Neural cell (in vitro differentiated cells): ENCODE measurements at regions not wholly inside any gene's neighbourhood (a gene's known extent, or its start where the extent isn't known, plus 50 kb on each side); places are given as distances from the start of the nearest gene placed in this dataset.

ENCODE experiments used
- POLR2AphosphoS5 ChIP-seq: IDR thresholded peaks from 2 replicates; pipeline ENCODE4 v1.6.1; 2012
- TF ChIP-seq, protein P1 (sequence below): fragments of 450-650 bp; IDR thresholded peaks from 2 replicates; pipeline ENCODE4 v1.5.1; 2014; ENCODE audit warnings: antibody characterized with exemption, mild to moderate bottlenecking, moderate library complexity; ENCODE audit not compliant: poor library complexity, severe bottlenecking

DNA sequence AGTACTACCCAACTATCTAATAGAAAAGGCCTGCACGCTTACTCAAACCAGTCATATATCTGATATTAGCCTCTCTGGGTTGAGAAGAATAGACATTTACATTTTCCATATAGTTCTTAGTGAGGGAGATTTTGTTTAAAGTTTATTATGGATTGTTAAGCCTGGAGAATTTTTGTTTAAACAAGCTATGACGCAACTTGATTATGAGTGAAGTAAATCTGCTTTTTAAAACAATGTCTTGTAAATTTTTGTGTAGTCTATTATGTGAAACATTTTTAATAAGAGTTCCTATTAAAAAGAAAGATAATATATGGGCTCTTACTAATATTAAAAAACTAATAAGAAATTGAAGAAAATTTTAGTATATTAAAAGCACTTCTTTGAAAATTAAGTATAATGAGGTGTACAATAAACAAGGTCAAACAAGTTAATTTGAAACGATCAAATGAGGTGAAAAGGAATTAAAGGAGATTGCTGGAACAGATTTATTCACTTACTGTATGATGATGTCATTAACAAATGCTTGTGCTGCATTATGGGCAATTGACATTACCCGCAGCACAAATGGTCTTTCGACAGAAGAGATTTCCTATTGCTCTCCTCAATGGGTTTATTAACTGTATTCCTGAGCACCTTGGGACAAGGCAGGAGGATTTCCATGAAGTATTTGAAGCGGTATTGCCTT, 229.2 kb upstream of the SMIM21 start:
- TF ChIP-seq, protein P1, sequence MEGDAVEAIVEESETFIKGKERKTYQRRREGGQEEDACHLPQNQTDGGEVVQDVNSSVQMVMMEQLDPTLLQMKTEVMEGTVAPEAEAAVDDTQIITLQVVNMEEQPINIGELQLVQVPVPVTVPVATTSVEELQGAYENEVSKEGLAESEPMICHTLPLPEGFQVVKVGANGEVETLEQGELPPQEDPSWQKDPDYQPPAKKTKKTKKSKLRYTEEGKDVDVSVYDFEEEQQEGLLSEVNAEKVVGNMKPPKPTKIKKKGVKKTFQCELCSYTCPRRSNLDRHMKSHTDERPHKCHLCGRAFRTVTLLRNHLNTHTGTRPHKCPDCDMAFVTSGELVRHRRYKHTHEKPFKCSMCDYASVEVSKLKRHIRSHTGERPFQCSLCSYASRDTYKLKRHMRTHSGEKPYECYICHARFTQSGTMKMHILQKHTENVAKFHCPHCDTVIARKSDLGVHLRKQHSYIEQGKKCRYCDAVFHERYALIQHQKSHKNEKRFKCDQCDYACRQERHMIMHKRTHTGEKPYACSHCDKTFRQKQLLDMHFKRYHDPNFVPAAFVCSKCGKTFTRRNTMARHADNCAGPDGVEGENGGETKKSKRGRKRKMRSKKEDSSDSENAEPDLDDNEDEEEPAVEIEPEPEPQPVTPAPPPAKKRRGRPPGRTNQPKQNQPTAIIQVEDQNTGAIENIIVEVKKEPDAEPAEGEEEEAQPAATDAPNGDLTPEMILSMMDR = no peak
- no peak for TF ChIP-seq POLR2AphosphoS5
